ENCODE measurements at regions not wholly inside any gene's neighbourhood (a gene's known extent, or its start where the extent isn't known, plus 50 kb on each side); places are given as distances from the start of the nearest gene placed in this dataset.

DNA sequence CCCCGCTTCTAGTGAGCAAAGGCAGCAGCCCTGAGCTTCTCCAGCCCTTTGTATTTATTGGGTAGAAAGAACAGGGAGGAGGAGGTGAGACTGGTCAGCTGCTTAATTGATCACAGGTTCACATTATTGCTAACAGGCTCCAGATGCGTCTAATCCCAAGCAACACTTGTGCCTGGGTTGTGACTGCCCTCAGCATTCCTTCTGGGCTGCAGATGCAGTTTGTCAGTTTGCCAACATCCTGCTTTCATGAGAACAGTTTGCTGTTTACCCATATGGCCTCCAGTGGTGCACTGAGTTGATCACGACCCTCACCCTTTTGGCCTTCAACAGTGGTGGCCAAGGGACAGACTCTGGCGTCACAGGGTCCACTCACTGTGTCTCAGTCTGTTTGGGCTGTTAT, 159.5 kb upstream of the ZNF516 start:
- Histone ChIP-seq H3K9me3 (ENCODE audit: control insufficient read depth, low read length) (no peaks in the 10 kb centered on the region), H3K4me1 (no peaks in the 10 kb centered on the region), H3K4me2 (ENCODE audit: low read length) (no peak overlapping the region), H3K27ac (no peak overlapping the region), H3K36me3 (ENCODE audit: control insufficient read depth, insufficient read depth, low read length) (no peaks in the 10 kb centered on the region), H3K27me3 (ENCODE audit: control insufficient read depth, insufficient read depth, low read length) (no peaks in the 10 kb centered on the region), H3K79me2 (no peaks in the 10 kb centered on the region), H3K4me3 (ENCODE audit: low read depth, low read length) (no peak overlapping the region), H2AFZ (no peak overlapping the region), H3K9ac (no peak overlapping the region)
- TF ChIP-seq, protein P1, sequence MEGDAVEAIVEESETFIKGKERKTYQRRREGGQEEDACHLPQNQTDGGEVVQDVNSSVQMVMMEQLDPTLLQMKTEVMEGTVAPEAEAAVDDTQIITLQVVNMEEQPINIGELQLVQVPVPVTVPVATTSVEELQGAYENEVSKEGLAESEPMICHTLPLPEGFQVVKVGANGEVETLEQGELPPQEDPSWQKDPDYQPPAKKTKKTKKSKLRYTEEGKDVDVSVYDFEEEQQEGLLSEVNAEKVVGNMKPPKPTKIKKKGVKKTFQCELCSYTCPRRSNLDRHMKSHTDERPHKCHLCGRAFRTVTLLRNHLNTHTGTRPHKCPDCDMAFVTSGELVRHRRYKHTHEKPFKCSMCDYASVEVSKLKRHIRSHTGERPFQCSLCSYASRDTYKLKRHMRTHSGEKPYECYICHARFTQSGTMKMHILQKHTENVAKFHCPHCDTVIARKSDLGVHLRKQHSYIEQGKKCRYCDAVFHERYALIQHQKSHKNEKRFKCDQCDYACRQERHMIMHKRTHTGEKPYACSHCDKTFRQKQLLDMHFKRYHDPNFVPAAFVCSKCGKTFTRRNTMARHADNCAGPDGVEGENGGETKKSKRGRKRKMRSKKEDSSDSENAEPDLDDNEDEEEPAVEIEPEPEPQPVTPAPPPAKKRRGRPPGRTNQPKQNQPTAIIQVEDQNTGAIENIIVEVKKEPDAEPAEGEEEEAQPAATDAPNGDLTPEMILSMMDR (IDR thresholded peaks at IDR 0.05) = no peak

GRCh38 chr18:76647322-76647721, 152.3 kb upstream of the ZNF516 start:
- Histone ChIP-seq H3K79me2 (no peaks in the 10 kb centered on the region), H3K27me3 (ENCODE audit: control insufficient read depth, insufficient read depth, low read length) (no peaks in the 10 kb centered on the region), H3K9ac (no peak overlapping the region), H3K9me3 (ENCODE audit: control insufficient read depth, low read length) (no peaks in the 10 kb centered on the region), H3K27ac (no peak overlapping the region), H3K4me1 (no peaks in the 10 kb centered on the region), H2AFZ (no peak overlapping the region), H3K36me3 (ENCODE audit: control insufficient read depth, insufficient read depth, low read length) (no peaks in the 10 kb centered on the region), H3K4me2 (ENCODE audit: low read length) (no peak overlapping the region), H3K4me3 (ENCODE audit: low read depth, low read length) (no peak overlapping the region)
- TF ChIP-seq, protein P1 (IDR thresholded peaks at IDR 0.05) = no peak

DNA sequence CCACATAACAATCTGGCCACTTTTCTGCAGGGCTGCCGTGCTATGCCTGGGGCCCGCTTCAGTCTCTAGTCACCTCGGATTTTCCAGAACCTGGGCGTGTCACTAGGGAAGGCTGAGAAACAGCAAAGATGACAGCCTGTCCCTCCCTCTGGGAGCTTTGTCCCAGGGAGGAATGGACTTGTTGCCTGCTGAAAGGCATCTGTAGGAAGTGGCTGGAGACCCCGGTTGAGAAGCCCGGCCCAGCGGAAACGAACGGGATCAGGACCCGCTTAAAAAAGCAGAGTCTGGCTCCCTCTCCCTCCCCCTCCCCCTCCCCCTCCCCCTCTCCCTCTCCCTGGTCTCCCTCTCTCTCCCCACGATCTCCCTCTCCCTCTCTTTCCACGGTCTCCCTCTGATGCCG, 149.5 kb upstream of the ZNF516 start:
- no peaks in the 10 kb centered on the region for H3K9me3 ChIP-seq (ENCODE audit: control insufficient read depth, low read length)
- no peak overlapping the region for H3K27ac ChIP-seq
- H3K4me3 ChIP-seq (ENCODE audit: low read depth, low read length) = no peak overlapping the region
- no peak overlapping the region for H2AFZ ChIP-seq
- no peak overlapping the region for H3K9ac ChIP-seq
- H3K27me3 ChIP-seq (ENCODE audit: control insufficient read depth, insufficient read depth, low read length) = no peaks in the 10 kb centered on the region
- H3K36me3 ChIP-seq (ENCODE audit: control insufficient read depth, insufficient read depth, low read length) = no peaks in the 10 kb centered on the region
- no peaks in the 10 kb centered on the region for H3K4me1 ChIP-seq
- no peaks in the 10 kb centered on the region for H3K79me2 ChIP-seq
- TF ChIP-seq, protein P1 (IDR thresholded peaks at IDR 0.05) = no peak
- no peak overlapping the region for H3K4me2 ChIP-seq (ENCODE audit: low read length)

GRCh38 chr18:76643996-76644395, 149.0 kb upstream of the ZNF516 start:
- TF ChIP-seq, protein P1 (IDR thresholded peaks at IDR 0.05) = no peak
- no peaks in the 10 kb centered on the region for H3K4me1 ChIP-seq
- H3K36me3 ChIP-seq (ENCODE audit: control insufficient read depth, insufficient read depth, low read length) = no peaks in the 10 kb centered on the region
- no peak overlapping the region for H3K4me3 ChIP-seq (ENCODE audit: low read depth, low read length)
- H3K9ac ChIP-seq = no peak overlapping the region
- H3K27me3 ChIP-seq (ENCODE audit: control insufficient read depth, insufficient read depth, low read length) = no peaks in the 10 kb centered on the region
- no peak overlapping the region for H3K4me2 ChIP-seq (ENCODE audit: low read length)
- H2AFZ ChIP-seq = no peak overlapping the region
- H3K79me2 ChIP-seq = no peaks in the 10 kb centered on the region
- no peak overlapping the region for H3K27ac ChIP-seq
- H3K9me3 ChIP-seq (ENCODE audit: control insufficient read depth, low read length) = no peaks in the 10 kb centered on the region

DNA sequence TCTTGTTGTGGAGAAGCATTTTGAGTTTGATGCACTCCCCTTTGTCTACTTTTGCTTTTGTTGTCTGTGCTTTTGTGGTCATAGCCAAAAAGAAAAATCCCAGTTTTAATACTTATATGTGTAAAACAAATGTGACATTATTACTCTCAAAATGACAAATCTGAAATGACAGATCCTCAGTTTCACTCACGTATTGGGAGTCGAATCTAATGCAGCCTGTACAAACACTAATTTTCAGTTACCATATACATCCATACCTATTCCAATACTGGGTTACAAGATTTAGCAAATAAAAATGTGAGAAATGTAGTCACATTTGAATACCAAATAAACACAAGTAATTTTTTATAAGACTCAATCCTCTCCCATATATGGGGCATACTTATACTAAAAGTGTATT, 148.2 kb upstream of the ZNF516 start:
- H3K9me3 ChIP-seq (ENCODE audit: control insufficient read depth, low read length) = no peaks in the 10 kb centered on the region
- H3K36me3 ChIP-seq (ENCODE audit: control insufficient read depth, insufficient read depth, low read length) = no peaks in the 10 kb centered on the region
- H3K4me1 ChIP-seq = no peaks in the 10 kb centered on the region
- H3K27me3 ChIP-seq (ENCODE audit: control insufficient read depth, insufficient read depth, low read length) = no peaks in the 10 kb centered on the region
- H3K79me2 ChIP-seq = no peaks in the 10 kb centered on the region
- H3K4me3 ChIP-seq (ENCODE audit: low read depth, low read length) = no peak overlapping the region
- no peak overlapping the region for H3K9ac ChIP-seq
- no peak overlapping the region for H3K4me2 ChIP-seq (ENCODE audit: low read length)
- no peak overlapping the region for H3K27ac ChIP-seq
- TF ChIP-seq, protein P1 (IDR thresholded peaks at IDR 0.05) = no peak
- H2AFZ ChIP-seq = no peak overlapping the region
